ENCODE measurements at regions not wholly inside any gene's neighbourhood (a gene's known extent, or its start where the extent isn't known, plus 50 kb on each side); places are given as distances from the start of the nearest gene placed in this dataset.

GRCh38 chr10:44799966-44800365, 111.2 kb upstream of the TMEM72 start:
- TF ChIP-seq EZH2 (IDR thresholded peaks at IDR 0.05; ENCODE audit: insufficient read depth, poor library complexity, severe bottlenecking) (no peak), EZH2phosphoT487 (IDR thresholded peaks at IDR 0.05; ENCODE audit: insufficient read depth, low read depth) (no peak)
